SK-N-MC (cell line): ENCODE measurements at regions not wholly inside any gene's neighbourhood (a gene's known extent, or its start where the extent isn't known, plus 50 kb on each side); places are given as distances from the start of the nearest gene placed in this dataset.

Experiments used
- EZH2 ChIP-seq: fragments of 200-600 bp; sonication (generic); IDR thresholded peaks from one replicate; pipeline ENCODE4 v1.6.1; 2017; ENCODE audit warnings: antibody characterized with exemption
- POLR2AphosphoS5 ChIP-seq: IDR thresholded peaks from 2 replicates; pipeline ENCODE4 v1.6.1; 2012; ENCODE audit warnings: mild to moderate bottlenecking, low read depth, low read length, borderline replicate concordance

DNA sequence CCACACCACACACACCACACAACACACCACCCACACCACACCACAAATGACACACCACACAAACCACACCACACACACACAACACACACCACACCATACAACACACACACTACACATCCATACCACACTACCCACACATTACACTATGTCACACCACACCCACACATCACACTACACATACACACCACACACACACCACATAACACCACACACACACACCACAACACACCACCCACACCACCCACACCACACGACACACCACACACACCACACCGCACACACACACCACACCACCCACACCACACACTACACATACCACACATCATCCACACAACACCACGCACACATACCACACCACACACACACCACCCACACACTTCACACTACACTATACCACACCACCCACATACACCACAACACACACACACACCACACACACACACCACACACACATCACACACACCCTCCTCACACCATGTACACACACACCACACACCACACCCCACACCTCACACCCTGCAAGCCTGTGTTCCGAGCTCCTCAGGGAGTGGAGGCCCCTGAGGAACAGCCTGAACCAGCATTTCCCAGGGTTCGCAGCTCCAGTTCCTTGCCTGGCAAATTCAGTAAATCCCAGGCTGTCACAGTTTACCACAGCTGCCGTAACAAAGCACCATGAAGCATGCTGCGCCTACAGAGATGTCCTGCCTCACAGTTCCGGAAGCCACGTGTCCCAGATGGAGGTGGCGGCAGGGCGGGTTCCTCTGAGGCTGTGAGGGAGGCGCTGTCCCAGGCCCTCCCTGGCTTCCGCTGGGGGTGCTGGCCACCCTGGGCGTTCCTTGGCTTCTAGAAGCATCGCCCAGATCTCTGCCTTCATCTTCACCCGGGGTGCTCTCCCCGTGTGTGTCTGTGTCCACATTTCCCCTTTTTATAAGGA is 69.8 kb upstream of the ATP5PO start:
- TF ChIP-seq EZH2 = no peak
- TF ChIP-seq POLR2AphosphoS5 = no peak
